Kidney (tissue), 13 donors: ENCODE measurements at regions not wholly inside any gene's neighbourhood (a gene's known extent, or its start where the extent isn't known, plus 50 kb on each side); places are given as distances from the start of the nearest gene placed in this dataset.

Source experiments
- DNase-seq, 5 donors: peaks; one replicate each; pipeline ENCODE4 v3.0.0-alpha.2; 2013 to 2020
- FAIRE-seq: peaks from 2 replicates; lab custom pipeline; 2012; peaks lifted over from hg19 to GRCh38; lab: Jason Lieb, UNC
- H3K27ac ChIP-seq, 2 donors: one replicate each; pipeline ENCODE4 v1.7.0; 2013; ENCODE audit warnings: low read depth in 2 of 2, low read length in 2 of 2, inconsistent platforms in 1 of 2
- H3K27me3 ChIP-seq: one replicate; pipeline ENCODE4 v1.7.1; 2013; ENCODE audit warnings: low read length, inconsistent platforms; ENCODE audit not compliant: control insufficient read depth, insufficient read depth
- H3K36me3 ChIP-seq, 3 donors: one replicate each; pipeline versions ENCODE4 v1.7.0 to v1.7.1; 2013; ENCODE audit warnings: low read length in 3 of 3, control low read depth in 1 of 3, inconsistent platforms in 1 of 3; ENCODE audit not compliant: insufficient read depth in 3 of 3, control insufficient read depth in 2 of 3
- H3K4me1 ChIP-seq, 3 donors: one replicate each; pipeline versions ENCODE4 v1.7.0 to v1.7.1; 2013; ENCODE audit warnings: low read length in 3 of 3, inconsistent platforms in 1 of 3, low read depth in 1 of 3; ENCODE audit not compliant: control insufficient read depth in 2 of 3, insufficient read depth in 2 of 3
- H3K4me3 ChIP-seq, 3 donors: one replicate each; pipeline versions ENCODE4 v1.7.0 to v1.8.1; 2013; ENCODE audit warnings: low read length in 3 of 3, control low read depth in 1 of 3, inconsistent platforms in 1 of 3
- H3K9ac ChIP-seq, 3 donors: one replicate each; pipeline versions ENCODE4 v1.7.0 to v1.7.1; 2013; ENCODE audit warnings: low read length in 3 of 3, control low read depth in 1 of 3, inconsistent platforms in 1 of 3
- H3K9me3 ChIP-seq, 3 donors: one replicate each; pipeline versions ENCODE4 v1.7.0 to v1.7.1; 2013; ENCODE audit warnings: low read length in 3 of 3, control low read depth in 1 of 3, inconsistent platforms in 1 of 3; ENCODE audit not compliant: control insufficient read depth in 2 of 3, insufficient read depth in 1 of 3
- intact Hi-C: fragments of 100-400 bp; cut with DNase I; formaldehyde crosslinking; loops from one replicate; pipeline ENCODE4 v1.11.1; 2022
- TF ChIP-seq, protein P1 (sequence below): IDR thresholded peaks from 3 replicates; pipeline ENCODE4 v1.5.1; 2012; ENCODE audit warnings: mild to moderate bottlenecking, moderate library complexity, borderline replicate concordance; ENCODE audit not compliant: insufficient read depth; ENCODE audit errors: extremely low read depth
- donor health status: control.
- donor health status: control.
- donor health status: control.
- donor health status: control.
- donor health status: control.
- donor health status: DM: yes; HTN: yes; CAD: no.
- donor health status: Normal renal cell carcinoma (clear cell type).

DNA sequence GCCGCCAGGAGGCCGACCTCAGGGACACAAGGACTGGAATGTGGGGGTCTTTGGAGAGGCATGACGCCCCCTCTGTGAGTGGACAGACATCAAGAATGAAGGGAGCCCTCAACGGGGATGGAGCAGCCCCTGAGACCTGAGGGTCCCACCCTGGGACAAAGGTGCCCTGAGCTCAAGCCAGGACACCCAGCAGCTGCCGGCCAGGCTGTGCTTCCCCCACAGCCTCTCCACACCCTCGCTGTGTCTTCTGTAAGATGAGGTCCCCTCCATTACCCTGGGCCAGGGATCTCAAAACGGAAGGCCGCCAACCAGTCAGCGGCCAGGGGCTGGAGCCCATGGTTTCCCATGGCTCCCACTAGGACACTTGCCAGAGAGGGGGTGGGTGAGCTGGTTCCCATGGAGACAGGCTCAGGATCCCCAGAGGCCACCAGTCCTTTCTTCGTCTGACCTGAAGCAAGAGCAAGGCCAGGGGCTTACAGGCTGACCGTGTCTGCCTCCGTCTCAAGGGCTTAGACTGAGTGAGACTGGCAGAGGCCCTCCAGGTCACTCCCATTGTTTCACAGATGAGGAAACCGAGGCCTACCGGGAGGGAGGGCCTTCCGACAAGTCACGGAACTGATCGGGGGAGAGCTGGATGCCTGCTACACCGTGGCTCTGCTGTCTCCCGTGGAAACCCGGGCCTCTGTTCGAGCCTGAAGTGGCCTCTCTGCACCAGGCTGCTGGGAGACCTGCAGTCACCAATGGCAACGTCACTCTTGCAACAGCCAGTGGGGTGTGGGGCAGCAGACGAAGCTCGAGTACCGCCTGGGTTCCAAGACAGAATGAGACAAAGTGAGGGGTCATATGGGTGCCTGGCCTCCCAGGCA lies 91.7 kb upstream of the DIO3 start:
- H3K9ac ChIP-seq = no peak overlapping the region
- DNase-seq (peak in 1 of 5 donors; percentile 20), FAIRE-seq (no peak)
- no peaks in the 10 kb centered on the region for H3K36me3 ChIP-seq
- no peaks in the 10 kb centered on the region for H3K27me3 ChIP-seq
- H3K27ac ChIP-seq = no peak overlapping the region
- TF ChIP-seq, protein P1, sequence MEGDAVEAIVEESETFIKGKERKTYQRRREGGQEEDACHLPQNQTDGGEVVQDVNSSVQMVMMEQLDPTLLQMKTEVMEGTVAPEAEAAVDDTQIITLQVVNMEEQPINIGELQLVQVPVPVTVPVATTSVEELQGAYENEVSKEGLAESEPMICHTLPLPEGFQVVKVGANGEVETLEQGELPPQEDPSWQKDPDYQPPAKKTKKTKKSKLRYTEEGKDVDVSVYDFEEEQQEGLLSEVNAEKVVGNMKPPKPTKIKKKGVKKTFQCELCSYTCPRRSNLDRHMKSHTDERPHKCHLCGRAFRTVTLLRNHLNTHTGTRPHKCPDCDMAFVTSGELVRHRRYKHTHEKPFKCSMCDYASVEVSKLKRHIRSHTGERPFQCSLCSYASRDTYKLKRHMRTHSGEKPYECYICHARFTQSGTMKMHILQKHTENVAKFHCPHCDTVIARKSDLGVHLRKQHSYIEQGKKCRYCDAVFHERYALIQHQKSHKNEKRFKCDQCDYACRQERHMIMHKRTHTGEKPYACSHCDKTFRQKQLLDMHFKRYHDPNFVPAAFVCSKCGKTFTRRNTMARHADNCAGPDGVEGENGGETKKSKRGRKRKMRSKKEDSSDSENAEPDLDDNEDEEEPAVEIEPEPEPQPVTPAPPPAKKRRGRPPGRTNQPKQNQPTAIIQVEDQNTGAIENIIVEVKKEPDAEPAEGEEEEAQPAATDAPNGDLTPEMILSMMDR = no peak
- intact Hi-C loops = no loop called here
- H3K4me1 ChIP-seq = no peaks in the 10 kb centered on the region
- no peaks in the 10 kb centered on the region for H3K9me3 ChIP-seq
- no peak overlapping the region for H3K4me3 ChIP-seq

DNA sequence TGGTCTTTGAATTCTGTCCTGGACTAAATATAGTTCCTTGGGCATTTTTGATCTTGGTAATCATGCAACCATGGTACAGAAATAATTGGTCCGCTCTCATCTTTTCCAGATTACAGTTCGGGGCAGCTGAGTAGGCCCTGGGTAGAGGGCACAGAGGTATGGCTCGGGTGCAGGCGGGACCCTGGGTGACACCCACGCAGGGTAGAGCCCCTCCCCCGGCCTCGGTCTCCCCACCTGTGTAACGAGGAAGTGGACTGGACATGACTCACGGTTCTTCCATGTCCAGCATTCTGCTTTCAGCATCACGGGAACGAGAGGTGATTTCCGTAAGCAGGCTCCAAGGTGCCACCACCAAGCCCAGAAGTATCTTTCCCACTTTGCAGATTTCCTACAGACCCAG lies 91.0 kb upstream of the DIO3 start:
- DNase-seq (no peak), FAIRE-seq (no peak)
- no peak overlapping the region for H3K9ac ChIP-seq
- H3K4me3 ChIP-seq = no peak overlapping the region
- TF ChIP-seq, protein P1 = no peak
- H3K27ac ChIP-seq = no peak overlapping the region
- H3K27me3 ChIP-seq = no peaks in the 10 kb centered on the region
- no peaks in the 10 kb centered on the region for H3K36me3 ChIP-seq
- intact Hi-C loops = no loop called here
- H3K4me1 ChIP-seq = no peaks in the 10 kb centered on the region
- no peaks in the 10 kb centered on the region for H3K9me3 ChIP-seq

DNA sequence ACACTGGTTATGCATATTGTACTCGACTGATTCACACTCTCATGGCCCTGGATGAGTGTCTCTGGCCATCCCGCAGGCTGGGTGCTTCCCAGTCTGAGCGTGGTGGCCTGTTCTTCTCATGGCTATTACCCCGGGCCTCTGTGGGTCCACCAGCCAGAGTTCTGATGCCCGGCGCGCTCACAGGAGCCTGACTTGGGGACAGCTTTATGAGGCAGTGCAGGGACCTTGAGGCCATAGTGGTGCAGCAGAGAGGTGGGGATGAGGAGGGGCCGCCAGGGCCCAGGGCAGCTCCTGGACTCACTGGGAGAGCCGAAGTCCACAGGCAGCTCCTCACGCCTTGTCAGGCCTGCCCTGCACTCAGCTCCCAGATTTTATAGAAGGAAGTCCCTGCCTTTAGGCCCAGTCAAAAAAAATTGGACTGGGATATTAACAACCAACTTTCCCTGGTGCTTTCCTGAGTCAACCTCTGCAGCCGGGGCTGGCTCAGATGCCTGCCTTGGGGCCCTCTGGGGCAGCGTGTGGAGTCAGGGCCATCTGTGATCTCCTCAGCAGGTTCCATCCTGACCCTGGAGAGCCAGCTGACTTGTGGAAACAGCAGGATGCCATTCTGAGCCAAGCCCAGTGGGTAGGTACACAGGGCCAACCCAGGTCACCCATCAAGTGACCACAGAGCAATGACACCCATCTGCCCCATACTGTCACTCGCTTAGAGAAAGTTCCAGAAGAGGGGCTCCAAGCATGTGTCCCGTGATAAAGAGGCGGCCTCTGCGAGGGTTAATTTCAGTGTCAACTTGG lies 89.4 kb upstream of the DIO3 start:
- Histone ChIP-seq H3K9me3 (no peaks in the 10 kb centered on the region), H3K36me3 (no peaks in the 10 kb centered on the region), H3K4me3 (no peak overlapping the region), H3K27ac (no peak overlapping the region), H3K4me1 (no peaks in the 10 kb centered on the region), H3K9ac (no peak overlapping the region), H3K27me3 (no peaks in the 10 kb centered on the region)
- FAIRE-seq (no peak), DNase-seq (no peak)
- TF ChIP-seq, protein P1 = no peak
- intact Hi-C loops = no loop called here
